HEK293 (cell line): ENCODE measurements at regions not wholly inside any gene's neighbourhood (a gene's known extent, or its start where the extent isn't known, plus 50 kb on each side); places are given as distances from the start of the nearest gene placed in this dataset.

ENCODE experiments used
- FEZF1 ChIP-seq: fragments of 450-650 bp; formaldehyde crosslinking; IDR thresholded peaks from 2 replicates; pipeline ENCODE4 v1.5.1; 2016; ENCODE audit warnings: missing biosample characterization, missing genetic modification characterization
- RBAK ChIP-seq: fragments of 450-650 bp; formaldehyde crosslinking; IDR thresholded peaks from 2 replicates; pipeline ENCODE4 v1.5.1; 2016; ENCODE audit warnings: missing biosample characterization, missing genetic modification characterization
- SCRT1 ChIP-seq: fragments of 450-650 bp; formaldehyde crosslinking; IDR thresholded peaks from 2 replicates; pipeline ENCODE4 v1.5.1; 2016; ENCODE audit warnings: missing biosample characterization, missing genetic modification characterization, borderline replicate concordance
- WT1 ChIP-seq: fragments of 450-650 bp; formaldehyde crosslinking; IDR thresholded peaks from 2 replicates; pipeline ENCODE4 v1.5.1; 2016; ENCODE audit warnings: missing biosample characterization, missing genetic modification characterization
- ZIC2 ChIP-seq: fragments of 450-650 bp; formaldehyde crosslinking; IDR thresholded peaks from 2 replicates; pipeline ENCODE4 v1.5.1; 2016; ENCODE audit warnings: missing biosample characterization, missing genetic modification characterization
- ZNF10 ChIP-seq: fragments of 450-650 bp; formaldehyde crosslinking; IDR thresholded peaks from 2 replicates; pipeline ENCODE4 v1.5.1; 2017; ENCODE audit warnings: missing biosample characterization, missing genetic modification characterization
- ZNF169 ChIP-seq: fragments of 450-650 bp; formaldehyde crosslinking; IDR thresholded peaks from 2 replicates; pipeline ENCODE4 v1.5.1; 2016; ENCODE audit warnings: missing biosample characterization, missing genetic modification characterization
- ZNF24 ChIP-seq: fragments of 450-650 bp; formaldehyde crosslinking; IDR thresholded peaks from 2 replicates; pipeline ENCODE4 v1.5.1; 2016; ENCODE audit warnings: missing biosample characterization, missing genetic modification characterization
- ZNF311 ChIP-seq: fragments of 450-650 bp; formaldehyde crosslinking; IDR thresholded peaks from 2 replicates; pipeline ENCODE4 v1.5.1; 2017; ENCODE audit warnings: missing biosample characterization, missing genetic modification characterization, borderline replicate concordance
- ZNF341 ChIP-seq: fragments of 450-650 bp; formaldehyde crosslinking; IDR thresholded peaks from 2 replicates; pipeline ENCODE4; 2016; ENCODE audit warnings: low read depth, missing biosample characterization, missing genetic modification characterization
- ZNF350 ChIP-seq: fragments of 450-650 bp; formaldehyde crosslinking; IDR thresholded peaks from 2 replicates; pipeline ENCODE4 v1.5.0; 2017; ENCODE audit warnings: missing biosample characterization, mild to moderate bottlenecking, missing genetic modification characterization
- ZNF391 ChIP-seq: fragments of 450-650 bp; formaldehyde crosslinking; IDR thresholded peaks from 2 replicates; pipeline ENCODE4 v1.5.1; 2016; ENCODE audit warnings: low read depth, missing biosample characterization, missing genetic modification characterization, borderline replicate concordance
- ZNF530 ChIP-seq: fragments of 450-650 bp; formaldehyde crosslinking; IDR thresholded peaks from 2 replicates; pipeline ENCODE4 v1.5.1; 2016; ENCODE audit warnings: low read depth, missing biosample characterization, missing genetic modification characterization
- ZNF558 ChIP-seq: fragments of 450-650 bp; formaldehyde crosslinking; IDR thresholded peaks from 2 replicates; pipeline ENCODE4 v1.5.1; 2016; ENCODE audit warnings: missing biosample characterization, missing genetic modification characterization
- ZNF629 ChIP-seq: fragments of 450-650 bp; formaldehyde crosslinking; IDR thresholded peaks from 2 replicates; pipeline ENCODE4 v1.5.1; 2017; ENCODE audit warnings: missing biosample characterization, missing genetic modification characterization
- ZNF664 ChIP-seq: fragments of 450-650 bp; formaldehyde crosslinking; IDR thresholded peaks from 2 replicates; pipeline ENCODE4 v1.5.1; 2016; ENCODE audit warnings: missing biosample characterization, missing genetic modification characterization
- ZNF677 ChIP-seq: fragments of 450-650 bp; IDR thresholded peaks from 2 replicates; pipeline ENCODE4 v1.5.0; 2018; ENCODE audit warnings: missing biosample characterization, mild to moderate bottlenecking, missing genetic modification characterization, moderate library complexity
- ZNF707 ChIP-seq: fragments of 450-650 bp; formaldehyde crosslinking; IDR thresholded peaks from 2 replicates; pipeline ENCODE4 v1.5.1; 2016; ENCODE audit warnings: missing biosample characterization, missing genetic modification characterization
- ZNF76 ChIP-seq: fragments of 450-650 bp; formaldehyde crosslinking; IDR thresholded peaks from 2 replicates; pipeline ENCODE4; 2016; ENCODE audit warnings: low read depth, missing biosample characterization, missing genetic modification characterization, borderline replicate concordance
- ZNF768 ChIP-seq: fragments of 450-650 bp; formaldehyde crosslinking; IDR thresholded peaks from 2 replicates; pipeline ENCODE4 v1.5.1; 2018; ENCODE audit warnings: missing biosample characterization, mild to moderate bottlenecking, missing genetic modification characterization
- ZNF776 ChIP-seq: fragments of 450-650 bp; formaldehyde crosslinking; IDR thresholded peaks from 2 replicates; pipeline ENCODE4 v1.5.0; 2017; ENCODE audit warnings: missing biosample characterization, missing genetic modification characterization, borderline replicate concordance
- ZNF777 ChIP-seq: fragments of 450-650 bp; formaldehyde crosslinking; IDR thresholded peaks from 2 replicates; pipeline ENCODE4 v1.5.1; 2017; ENCODE audit warnings: missing biosample characterization, missing genetic modification characterization, borderline replicate concordance
- ZNF843 ChIP-seq: fragments of 450-650 bp; formaldehyde crosslinking; IDR thresholded peaks from 2 replicates; pipeline ENCODE4 v1.5.1; 2016; ENCODE audit warnings: missing biosample characterization, missing genetic modification characterization
- TF ChIP-seq, protein P1 (sequence below): fragments of 450-650 bp; formaldehyde crosslinking; IDR thresholded peaks from 2 replicates; pipeline ENCODE4 v1.5.1; 2017; ENCODE audit warnings: missing biosample characterization, mild to moderate bottlenecking, missing genetic modification characterization, moderate library complexity
- TF ChIP-seq, protein P2 (sequence below): fragments of 450-650 bp; formaldehyde crosslinking; IDR thresholded peaks from 2 replicates; pipeline ENCODE4 v1.5.1; 2016; ENCODE audit warnings: missing biosample characterization, missing genetic modification characterization
- TF ChIP-seq, protein P3 (sequence below): fragments of 450-650 bp; formaldehyde crosslinking; IDR thresholded peaks from 2 replicates; pipeline ENCODE4 v1.5.1; 2016; ENCODE audit warnings: missing biosample characterization, missing genetic modification characterization
- TF ChIP-seq, protein P4 (sequence below): fragments of 450-650 bp; formaldehyde crosslinking; IDR thresholded peaks from 2 replicates; pipeline ENCODE4 v1.5.1; 2016; ENCODE audit warnings: missing biosample characterization, missing genetic modification characterization
- TF ChIP-seq, protein P5 (sequence below): fragments of 450-650 bp; formaldehyde crosslinking; IDR thresholded peaks from 2 replicates; pipeline ENCODE4 v1.5.1; 2016; ENCODE audit warnings: missing biosample characterization, missing genetic modification characterization
- TF ChIP-seq, protein P6 (sequence below): fragments of 450-650 bp; formaldehyde crosslinking; IDR thresholded peaks from 2 replicates; pipeline ENCODE4 v1.5.1; 2017; ENCODE audit warnings: missing biosample characterization, missing genetic modification characterization
- TF ChIP-seq, protein P7 (sequence below): fragments of 450-650 bp; formaldehyde crosslinking; IDR thresholded peaks from 2 replicates; pipeline ENCODE4 v1.5.1; 2016; ENCODE audit warnings: missing biosample characterization, missing genetic modification characterization

DNA sequence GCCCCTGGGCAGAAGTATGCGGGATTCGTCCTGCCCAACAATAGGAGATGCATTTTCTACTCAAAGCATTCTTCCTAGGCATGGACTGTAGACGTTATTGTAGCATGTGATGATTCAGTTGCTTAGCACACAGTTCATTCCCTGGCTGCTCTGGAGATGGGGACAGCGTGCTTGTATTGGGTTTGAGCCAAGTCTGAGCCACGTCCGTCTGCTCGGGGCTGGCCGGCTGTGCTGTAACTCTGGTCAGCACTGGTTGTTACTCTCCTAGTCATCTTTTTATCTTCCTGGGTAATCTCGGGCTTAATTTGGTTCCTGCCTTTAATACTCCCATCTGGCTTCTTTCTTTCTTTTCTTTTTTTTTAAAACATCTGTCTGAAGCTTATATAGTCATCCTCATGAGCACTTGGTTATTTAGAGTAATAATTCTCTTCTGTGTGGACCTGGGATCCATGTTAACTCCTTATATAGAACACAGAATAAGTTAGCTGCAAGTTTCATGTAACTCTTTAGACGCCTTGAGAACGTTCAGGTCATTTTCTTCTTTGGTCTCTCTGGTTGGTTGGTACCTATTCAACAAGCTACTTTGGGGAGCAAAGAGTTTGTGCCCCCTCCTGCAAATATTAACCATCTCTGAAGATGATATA lies 118.8 kb upstream of the RPS23 start (continued):
- TF ChIP-seq, protein P1, sequence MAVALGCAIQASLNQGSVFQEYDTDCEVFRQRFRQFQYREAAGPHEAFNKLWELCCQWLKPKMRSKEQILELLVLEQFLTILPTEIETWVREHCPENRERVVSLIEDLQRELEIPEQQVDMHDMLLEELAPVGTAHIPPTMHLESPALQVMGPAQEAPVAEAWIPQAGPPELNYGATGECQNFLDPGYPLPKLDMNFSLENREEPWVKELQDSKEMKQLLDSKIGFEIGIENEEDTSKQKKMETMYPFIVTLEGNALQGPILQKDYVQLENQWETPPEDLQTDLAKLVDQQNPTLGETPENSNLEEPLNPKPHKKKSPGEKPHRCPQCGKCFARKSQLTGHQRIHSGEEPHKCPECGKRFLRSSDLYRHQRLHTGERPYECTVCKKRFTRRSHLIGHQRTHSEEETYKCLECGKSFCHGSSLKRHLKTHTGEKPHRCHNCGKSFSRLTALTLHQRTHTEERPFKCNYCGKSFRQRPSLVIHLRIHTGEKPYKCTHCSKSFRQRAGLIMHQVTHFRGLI (tag by site-specific recombination): 0 out of 2 replicates have a peak, but pooled peaks have one; percentile 29
- TF ChIP-seq ZNF768 (tag by site-specific recombination): no peak
- TF ChIP-seq ZNF350 (tag by site-specific recombination): no peak
- TF ChIP-seq ZNF677 (tag by site-specific recombination): no peak
- TF ChIP-seq, protein P2, sequence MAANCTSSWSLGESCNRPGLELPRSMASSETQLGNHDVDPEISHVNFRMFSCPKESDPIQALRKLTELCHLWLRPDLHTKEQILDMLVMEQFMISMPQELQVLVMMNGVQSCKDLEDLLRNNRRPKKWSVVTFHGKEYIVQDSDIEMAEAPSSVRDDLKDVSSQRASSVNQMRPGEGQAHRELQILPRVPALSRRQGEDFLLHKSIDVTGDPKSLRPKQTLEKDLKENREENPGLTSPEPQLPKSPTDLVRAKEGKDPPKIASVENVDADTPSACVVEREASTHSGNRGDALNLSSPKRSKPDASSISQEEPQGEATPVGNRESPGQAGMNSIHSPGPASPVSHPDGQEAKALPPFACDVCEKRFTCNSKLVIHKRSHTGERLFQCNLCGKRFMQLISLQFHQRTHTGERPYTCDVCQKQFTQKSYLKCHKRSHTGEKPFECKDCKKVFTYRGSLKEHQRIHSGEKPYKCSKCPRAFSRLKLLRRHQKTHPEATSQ (tag by site-specific recombination): no peak
- no peak for TF ChIP-seq SCRT1
- TF ChIP-seq, protein P3, sequence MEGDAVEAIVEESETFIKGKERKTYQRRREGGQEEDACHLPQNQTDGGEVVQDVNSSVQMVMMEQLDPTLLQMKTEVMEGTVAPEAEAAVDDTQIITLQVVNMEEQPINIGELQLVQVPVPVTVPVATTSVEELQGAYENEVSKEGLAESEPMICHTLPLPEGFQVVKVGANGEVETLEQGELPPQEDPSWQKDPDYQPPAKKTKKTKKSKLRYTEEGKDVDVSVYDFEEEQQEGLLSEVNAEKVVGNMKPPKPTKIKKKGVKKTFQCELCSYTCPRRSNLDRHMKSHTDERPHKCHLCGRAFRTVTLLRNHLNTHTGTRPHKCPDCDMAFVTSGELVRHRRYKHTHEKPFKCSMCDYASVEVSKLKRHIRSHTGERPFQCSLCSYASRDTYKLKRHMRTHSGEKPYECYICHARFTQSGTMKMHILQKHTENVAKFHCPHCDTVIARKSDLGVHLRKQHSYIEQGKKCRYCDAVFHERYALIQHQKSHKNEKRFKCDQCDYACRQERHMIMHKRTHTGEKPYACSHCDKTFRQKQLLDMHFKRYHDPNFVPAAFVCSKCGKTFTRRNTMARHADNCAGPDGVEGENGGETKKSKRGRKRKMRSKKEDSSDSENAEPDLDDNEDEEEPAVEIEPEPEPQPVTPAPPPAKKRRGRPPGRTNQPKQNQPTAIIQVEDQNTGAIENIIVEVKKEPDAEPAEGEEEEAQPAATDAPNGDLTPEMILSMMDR (tag by site-specific recombination): no peak
- TF ChIP-seq, protein P4, sequence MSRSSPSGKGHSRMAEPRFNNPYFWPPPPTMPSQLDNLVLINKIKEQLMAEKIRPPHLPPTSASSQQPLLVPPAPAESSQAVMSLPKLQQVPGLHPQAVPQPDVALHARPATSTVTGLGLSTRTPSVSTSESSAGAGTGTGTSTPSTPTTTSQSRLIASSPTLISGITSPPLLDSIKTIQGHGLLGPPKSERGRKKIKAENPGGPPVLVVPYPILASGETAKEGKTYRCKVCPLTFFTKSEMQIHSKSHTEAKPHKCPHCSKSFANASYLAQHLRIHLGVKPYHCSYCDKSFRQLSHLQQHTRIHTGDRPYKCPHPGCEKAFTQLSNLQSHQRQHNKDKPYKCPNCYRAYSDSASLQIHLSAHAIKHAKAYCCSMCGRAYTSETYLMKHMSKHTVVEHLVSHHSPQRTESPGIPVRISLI (tag by site-specific recombination): no peak
- TF ChIP-seq, protein P5, sequence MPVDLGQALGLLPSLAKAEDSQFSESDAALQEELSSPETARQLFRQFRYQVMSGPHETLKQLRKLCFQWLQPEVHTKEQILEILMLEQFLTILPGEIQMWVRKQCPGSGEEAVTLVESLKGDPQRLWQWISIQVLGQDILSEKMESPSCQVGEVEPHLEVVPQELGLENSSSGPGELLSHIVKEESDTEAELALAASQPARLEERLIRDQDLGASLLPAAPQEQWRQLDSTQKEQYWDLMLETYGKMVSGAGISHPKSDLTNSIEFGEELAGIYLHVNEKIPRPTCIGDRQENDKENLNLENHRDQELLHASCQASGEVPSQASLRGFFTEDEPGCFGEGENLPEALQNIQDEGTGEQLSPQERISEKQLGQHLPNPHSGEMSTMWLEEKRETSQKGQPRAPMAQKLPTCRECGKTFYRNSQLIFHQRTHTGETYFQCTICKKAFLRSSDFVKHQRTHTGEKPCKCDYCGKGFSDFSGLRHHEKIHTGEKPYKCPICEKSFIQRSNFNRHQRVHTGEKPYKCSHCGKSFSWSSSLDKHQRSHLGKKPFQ: 0 out of 2 replicates have a peak, but pooled peaks have one; percentile 45
- TF ChIP-seq FEZF1 (tag by site-specific recombination): no peak
- TF ChIP-seq ZNF24: no peak
- TF ChIP-seq, protein P6, sequence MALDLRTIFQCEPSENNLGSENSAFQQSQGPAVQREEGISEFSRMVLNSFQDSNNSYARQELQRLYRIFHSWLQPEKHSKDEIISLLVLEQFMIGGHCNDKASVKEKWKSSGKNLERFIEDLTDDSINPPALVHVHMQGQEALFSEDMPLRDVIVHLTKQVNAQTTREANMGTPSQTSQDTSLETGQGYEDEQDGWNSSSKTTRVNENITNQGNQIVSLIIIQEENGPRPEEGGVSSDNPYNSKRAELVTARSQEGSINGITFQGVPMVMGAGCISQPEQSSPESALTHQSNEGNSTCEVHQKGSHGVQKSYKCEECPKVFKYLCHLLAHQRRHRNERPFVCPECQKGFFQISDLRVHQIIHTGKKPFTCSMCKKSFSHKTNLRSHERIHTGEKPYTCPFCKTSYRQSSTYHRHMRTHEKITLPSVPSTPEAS (tag by site-specific recombination): no peak
- TF ChIP-seq ZNF530 (tag by site-specific recombination): no peak
- TF ChIP-seq ZNF169 (tag by site-specific recombination): no peak
- TF ChIP-seq ZNF777: no peak
- peak; percentile 35; the same call in 1 of the 2 replicates for TF ChIP-seq ZNF341
- TF ChIP-seq ZNF776: no peak
- no peak for TF ChIP-seq ZNF10
- TF ChIP-seq RBAK: no peak
- TF ChIP-seq WT1 (tag by site-specific recombination): peak; percentile 59; the same call in 1 of the 2 replicates
- TF ChIP-seq ZNF707: no peak
- no peak for TF ChIP-seq ZNF664 (tag by site-specific recombination)
- peak; percentile 27; the same call in 1 of the 2 replicates for TF ChIP-seq ZNF843 (tag by site-specific recombination)
- peak; percentile 65 for TF ChIP-seq ZNF629 (tag by site-specific recombination)
- TF ChIP-seq ZNF311: no peak
- TF ChIP-seq ZNF391: no peak
- TF ChIP-seq ZIC2 (tag by site-specific recombination): no peak
- TF ChIP-seq, protein P7, sequence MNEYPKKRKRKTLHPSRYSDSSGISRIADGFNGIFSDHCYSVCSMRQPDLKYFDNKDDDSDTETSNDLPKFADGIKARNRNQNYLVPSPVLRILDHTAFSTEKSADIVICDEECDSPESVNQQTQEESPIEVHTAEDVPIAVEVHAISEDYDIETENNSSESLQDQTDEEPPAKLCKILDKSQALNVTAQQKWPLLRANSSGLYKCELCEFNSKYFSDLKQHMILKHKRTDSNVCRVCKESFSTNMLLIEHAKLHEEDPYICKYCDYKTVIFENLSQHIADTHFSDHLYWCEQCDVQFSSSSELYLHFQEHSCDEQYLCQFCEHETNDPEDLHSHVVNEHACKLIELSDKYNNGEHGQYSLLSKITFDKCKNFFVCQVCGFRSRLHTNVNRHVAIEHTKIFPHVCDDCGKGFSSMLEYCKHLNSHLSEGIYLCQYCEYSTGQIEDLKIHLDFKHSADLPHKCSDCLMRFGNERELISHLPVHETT: no peak
- TF ChIP-seq ZNF558 (tag by site-specific recombination): 0 out of 2 replicates have a peak, but pooled peaks have one; percentile 11
- TF ChIP-seq ZNF76 (tag by site-specific recombination): no peak
